Astrocyte (in vitro differentiated cells and primary cell): ENCODE measurements at regions not wholly inside any gene's neighbourhood (a gene's known extent, or its start where the extent isn't known, plus 50 kb on each side); places are given as distances from the start of the nearest gene placed in this dataset.
"Not testable (repeated sequence)": the region's sequence is repeated elsewhere in the genome, so short reads cannot be mapped to it uniquely, and the experiment has no call there.

ENCODE experiments used
- DNase-seq: peaks from one replicate; pipeline ENCODE4 v3.0.0-alpha.2; 2010; ENCODE audit warnings: low read depth
- FAIRE-seq: peaks from 2 replicates; lab custom pipeline; 2011; peaks lifted over from hg19 to GRCh38; lab: Jason Lieb, UNC
- H2AFZ ChIP-seq: 2 replicates; pipeline ENCODE4 v1.6.0; 2012; ENCODE audit warnings: low read depth, low read length, inconsistent platforms
- H3K27ac ChIP-seq: 2 replicates; pipeline ENCODE4 v1.5.1; 2011; ENCODE audit warnings: low read depth, low read length, inconsistent platforms
- H3K27me3 ChIP-seq: 2 replicates; pipeline ENCODE4 v1.6.0; 2011; ENCODE audit warnings: low read length, inconsistent platforms; ENCODE audit not compliant: insufficient read depth
- H3K36me3 ChIP-seq: 2 replicates; pipeline ENCODE4 v1.5.1; 2011; ENCODE audit warnings: low read length, inconsistent platforms; ENCODE audit not compliant: insufficient read depth
- H3K4me1 ChIP-seq: 2 replicates; pipeline ENCODE4 v1.5.1; 2011; ENCODE audit warnings: low read length, inconsistent platforms; ENCODE audit not compliant: insufficient read depth
- H3K4me2 ChIP-seq: 2 replicates; pipeline ENCODE4 v1.6.0; 2012; ENCODE audit warnings: low read length, inconsistent platforms
- H3K4me3 ChIP-seq: 2 replicates; pipeline ENCODE4 v1.5.1; 2011; ENCODE audit warnings: low read depth, mild to moderate bottlenecking, low read length, inconsistent platforms; ENCODE audit not compliant: insufficient read depth
- H3K79me2 ChIP-seq: 2 replicates; pipeline ENCODE4 v1.6.0; 2012; ENCODE audit warnings: mild to moderate bottlenecking, low read length, inconsistent platforms; ENCODE audit not compliant: insufficient read depth
- H3K9ac ChIP-seq: 2 replicates; pipeline ENCODE4 v1.6.0; 2012; ENCODE audit warnings: mild to moderate bottlenecking, low read length, inconsistent platforms
- H3K9me3 ChIP-seq: 2 replicates; pipeline ENCODE4 v1.5.1; 2012; ENCODE audit warnings: low read depth, mild to moderate bottlenecking, low read length, inconsistent platforms; ENCODE audit not compliant: insufficient read depth
- H4K20me1 ChIP-seq: 2 replicates; pipeline ENCODE4 v1.6.0; 2012; ENCODE audit warnings: low read length, inconsistent platforms; ENCODE audit not compliant: insufficient read depth
- H3K27ac Mint-ChIP-seq: one replicate; pipeline ENCODE4 v1.8.0; 2021; ENCODE audit warnings: mild to moderate bottlenecking, mixed read lengths; ENCODE audit not compliant: unreplicated experiment
- H3K27me3 Mint-ChIP-seq: one replicate; pipeline ENCODE4 v1.8.0; 2021; ENCODE audit warnings: low read depth, mixed read lengths; ENCODE audit not compliant: unreplicated experiment
- H3K36me3 Mint-ChIP-seq: one replicate; pipeline ENCODE4 v1.8.0; 2021; ENCODE audit warnings: low read depth, mixed read lengths; ENCODE audit not compliant: unreplicated experiment
- H3K4me1 Mint-ChIP-seq: one replicate; pipeline ENCODE4 v1.8.0; 2021; ENCODE audit warnings: low read depth, mixed read lengths; ENCODE audit not compliant: unreplicated experiment
- H3K4me3 Mint-ChIP-seq: one replicate; pipeline ENCODE4 v1.8.0; 2021; ENCODE audit warnings: mild to moderate bottlenecking, moderate library complexity, mixed read lengths; ENCODE audit not compliant: unreplicated experiment
- H3K9me3 Mint-ChIP-seq: one replicate; pipeline ENCODE4 v1.8.0; 2021; ENCODE audit warnings: mild to moderate bottlenecking, mixed read lengths; ENCODE audit not compliant: unreplicated experiment
- CTCF ChIP-seq: IDR thresholded peaks from 2 replicates; pipeline ENCODE4 v1.5.1; 2011; ENCODE audit warnings: low read depth, mild to moderate bottlenecking, inconsistent platforms, low read length, moderate library complexity; ENCODE audit not compliant: insufficient read depth
- EZH2 ChIP-seq: IDR thresholded peaks from 2 replicates; pipeline ENCODE4 v1.6.1; 2012; ENCODE audit warnings: mild to moderate bottlenecking, low read length, inconsistent platforms; ENCODE audit not compliant: insufficient read depth

- no peak overlapping the region for H3K27ac ChIP-seq
- H3K9me3 Mint-ChIP-seq: no peaks in the 10 kb centered on the region
- no peaks in the 10 kb centered on the region for H3K36me3 ChIP-seq
- H3K27me3 ChIP-seq: peaks cover 8% of the 10 kb centered on the region
- H2AFZ ChIP-seq: no peak overlapping the region
- no peak overlapping the region for H3K4me2 ChIP-seq
- no peak overlapping the region for H3K9ac ChIP-seq
- H3K27ac Mint-ChIP-seq: no peak overlapping the region
- peaks cover 4% of the 10 kb centered on the region for H3K36me3 Mint-ChIP-seq
- no peak overlapping the region for H3K4me3 Mint-ChIP-seq
- FAIRE-seq (no peak), DNase-seq (no peak)
- H3K4me1 ChIP-seq: no peaks in the 10 kb centered on the region
- peaks cover 2% of the 10 kb centered on the region for H3K4me1 Mint-ChIP-seq
- H4K20me1 ChIP-seq: no peaks in the 10 kb centered on the region
- no peak overlapping the region for H3K4me3 ChIP-seq
- H3K79me2 ChIP-seq: no peaks in the 10 kb centered on the region
- no peaks in the 10 kb centered on the region for H3K27me3 Mint-ChIP-seq
- TF ChIP-seq EZH2: no peak
- no peak for TF ChIP-seq CTCF
- H3K9me3 ChIP-seq: no peaks in the 10 kb centered on the region
Observed at GRCh38 chr17:20890338-20890737, 152.5 kb downstream of the USP22 start.

- not testable (repeated sequence) for H3K4me2 ChIP-seq, H3K4me1 ChIP-seq, H3K27me3 ChIP-seq, H3K79me2 ChIP-seq, H3K4me3 Mint-ChIP-seq, FAIRE-seq, H2AFZ ChIP-seq, H3K27me3 Mint-ChIP-seq, H3K4me1 Mint-ChIP-seq, H3K27ac Mint-ChIP-seq, DNase-seq, H3K4me3 ChIP-seq, H4K20me1 ChIP-seq, H3K9ac ChIP-seq, H3K9me3 Mint-ChIP-seq, H3K27ac ChIP-seq, H3K9me3 ChIP-seq, H3K36me3 ChIP-seq, H3K36me3 Mint-ChIP-seq
Observed at GRCh38 chr17:20895426-20895825, 147.4 kb downstream of the USP22 start.

- no peak overlapping the region for H2AFZ ChIP-seq
- H4K20me1 ChIP-seq: no peaks in the 10 kb centered on the region
- H3K4me3 ChIP-seq: no peak overlapping the region
- no peak overlapping the region for H3K4me3 Mint-ChIP-seq
- no peaks in the 10 kb centered on the region for H3K9me3 Mint-ChIP-seq
- no peaks in the 10 kb centered on the region for H3K36me3 ChIP-seq
- FAIRE-seq (no peak), DNase-seq (no peak)
- H3K27me3 Mint-ChIP-seq: no peaks in the 10 kb centered on the region
- H3K36me3 Mint-ChIP-seq: peaks cover 7% of the 10 kb centered on the region
- no peak overlapping the region for H3K27ac ChIP-seq
- H3K9ac ChIP-seq: no peak overlapping the region
- peaks cover 5% of the 10 kb centered on the region for H3K4me1 Mint-ChIP-seq
- no peak for TF ChIP-seq CTCF
- TF ChIP-seq EZH2: no peak
- H3K4me2 ChIP-seq: no peak overlapping the region
- no peaks in the 10 kb centered on the region for H3K27me3 ChIP-seq
- H3K79me2 ChIP-seq: no peaks in the 10 kb centered on the region
- H3K9me3 ChIP-seq: no peaks in the 10 kb centered on the region
- no peak overlapping the region for H3K27ac Mint-ChIP-seq
- H3K4me1 ChIP-seq: no peaks in the 10 kb centered on the region
Observed at GRCh38 chr17:20896153-20896649, 146.6 kb downstream of the USP22 start.

- not testable (repeated sequence) for H3K4me1 ChIP-seq, DNase-seq, H3K9me3 ChIP-seq, H2AFZ ChIP-seq, H3K27me3 ChIP-seq, H3K27me3 Mint-ChIP-seq, H3K36me3 ChIP-seq, H3K4me2 ChIP-seq, H3K36me3 Mint-ChIP-seq, H3K4me3 ChIP-seq, H3K9me3 Mint-ChIP-seq, H4K20me1 ChIP-seq, H3K9ac ChIP-seq, H3K4me3 Mint-ChIP-seq, H3K27ac ChIP-seq, FAIRE-seq, H3K4me1 Mint-ChIP-seq, H3K79me2 ChIP-seq, H3K27ac Mint-ChIP-seq
Observed at GRCh38 chr17:20898726-20899125, 144.1 kb downstream of the USP22 start.

- not testable (repeated sequence) for H3K9me3 Mint-ChIP-seq, H4K20me1 ChIP-seq, H3K36me3 Mint-ChIP-seq, H3K4me3 Mint-ChIP-seq, DNase-seq, H3K79me2 ChIP-seq, H3K4me2 ChIP-seq, H2AFZ ChIP-seq, H3K27me3 Mint-ChIP-seq, H3K9me3 ChIP-seq, H3K4me3 ChIP-seq, FAIRE-seq, H3K27ac Mint-ChIP-seq, H3K4me1 ChIP-seq, H3K27me3 ChIP-seq, H3K27ac ChIP-seq, H3K9ac ChIP-seq, H3K36me3 ChIP-seq, H3K4me1 Mint-ChIP-seq
Observed at GRCh38 chr17:20902496-20902895, 140.3 kb downstream of the USP22 start.
